SIG-M5 treated with dmso at 0.1 percent for 504 hours (cell line): ENCODE measurements at regions not wholly inside any gene's neighbourhood (a gene's known extent, or its start where the extent isn't known, plus 50 kb on each side); places are given as distances from the start of the nearest gene placed in this dataset.

Source experiments
- DNase-seq: peaks from one replicate; lab custom pipeline; 2025; ENCODE audit not compliant: unreplicated experiment; lab: John Stamatoyannopoulos, UW

DNA sequence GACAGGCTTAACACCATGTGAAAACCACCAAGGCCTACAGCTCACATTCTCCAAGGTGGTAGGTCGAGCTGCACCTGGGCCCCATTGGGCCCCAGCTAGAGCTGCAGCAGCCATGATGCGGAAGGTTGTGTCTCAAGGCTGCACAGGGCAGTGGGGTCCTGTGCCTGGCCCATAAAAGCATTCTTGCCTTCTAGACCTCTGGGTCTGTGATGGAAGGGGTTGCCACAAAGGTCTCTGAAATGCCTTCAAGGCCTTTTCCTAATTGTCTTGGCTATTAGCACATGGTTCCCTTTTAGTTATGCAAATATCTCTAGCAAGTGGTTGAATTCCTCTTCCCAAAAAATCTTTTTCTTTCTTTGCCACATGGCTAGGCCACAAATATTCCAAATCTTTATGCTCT lies 52.5 kb upstream of the C11orf58 start:
- no peak for DNase-seq

DNA sequence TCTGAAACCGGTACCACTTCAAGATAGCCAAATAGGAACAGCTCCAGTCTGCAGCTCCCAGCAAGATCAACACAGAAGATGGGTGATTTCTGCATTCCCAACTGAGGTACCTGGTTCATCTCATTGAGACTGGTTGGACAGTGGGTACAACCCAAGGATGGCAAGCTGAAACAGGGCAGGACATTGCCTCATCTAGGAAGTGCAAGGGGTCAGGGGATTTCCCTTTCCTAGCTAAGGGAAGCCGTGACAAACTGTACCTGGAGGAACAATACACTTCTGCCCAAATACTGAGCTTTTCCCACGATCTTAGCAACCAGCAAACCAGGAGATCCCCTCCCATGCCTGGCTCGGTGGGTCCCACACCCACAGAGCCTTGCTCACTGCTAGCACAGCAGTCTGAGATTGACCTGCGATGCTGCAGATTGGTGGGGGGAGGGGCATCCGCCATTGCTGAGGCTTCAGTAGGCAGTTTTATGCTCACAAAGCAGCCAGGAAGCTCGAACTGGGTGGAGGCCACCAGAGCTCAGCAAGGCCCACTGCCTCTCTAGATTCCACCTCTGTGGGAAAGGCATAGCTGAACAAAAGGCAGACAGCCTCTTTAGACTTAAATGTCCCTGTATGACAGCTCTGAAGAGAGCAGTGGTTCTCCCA lies 59.9 kb upstream of the C11orf58 start:
- no peak for DNase-seq

DNA sequence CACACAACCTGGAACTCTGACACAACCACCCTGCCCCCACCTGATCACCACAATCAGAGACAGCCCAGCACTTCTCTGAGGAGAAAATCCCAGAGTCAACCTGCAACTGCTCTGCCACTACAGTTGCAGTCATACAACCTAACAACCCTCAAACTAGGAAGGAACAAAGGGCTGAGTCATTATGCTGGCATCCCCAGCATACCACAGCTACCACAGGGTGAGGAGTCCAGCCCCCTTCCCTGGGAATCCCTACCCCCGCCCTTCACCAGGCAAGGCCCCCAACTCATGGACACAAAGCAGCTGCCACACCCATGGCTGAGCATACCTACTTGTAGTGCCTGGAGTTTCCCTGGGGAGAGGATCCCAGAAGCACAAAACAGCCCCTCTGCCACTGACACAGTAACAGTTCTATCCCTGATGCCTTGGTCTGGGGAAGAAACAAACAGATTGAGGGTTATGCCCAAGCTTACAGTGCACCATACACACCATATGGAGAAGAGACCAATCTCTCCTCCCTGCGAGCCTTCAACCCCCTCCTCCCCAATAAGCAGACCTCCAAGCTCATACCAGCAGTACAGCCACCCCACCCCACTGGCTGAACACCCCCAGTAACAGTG lies 68.5 kb upstream of the C11orf58 start:
- no peak for DNase-seq

DNA sequence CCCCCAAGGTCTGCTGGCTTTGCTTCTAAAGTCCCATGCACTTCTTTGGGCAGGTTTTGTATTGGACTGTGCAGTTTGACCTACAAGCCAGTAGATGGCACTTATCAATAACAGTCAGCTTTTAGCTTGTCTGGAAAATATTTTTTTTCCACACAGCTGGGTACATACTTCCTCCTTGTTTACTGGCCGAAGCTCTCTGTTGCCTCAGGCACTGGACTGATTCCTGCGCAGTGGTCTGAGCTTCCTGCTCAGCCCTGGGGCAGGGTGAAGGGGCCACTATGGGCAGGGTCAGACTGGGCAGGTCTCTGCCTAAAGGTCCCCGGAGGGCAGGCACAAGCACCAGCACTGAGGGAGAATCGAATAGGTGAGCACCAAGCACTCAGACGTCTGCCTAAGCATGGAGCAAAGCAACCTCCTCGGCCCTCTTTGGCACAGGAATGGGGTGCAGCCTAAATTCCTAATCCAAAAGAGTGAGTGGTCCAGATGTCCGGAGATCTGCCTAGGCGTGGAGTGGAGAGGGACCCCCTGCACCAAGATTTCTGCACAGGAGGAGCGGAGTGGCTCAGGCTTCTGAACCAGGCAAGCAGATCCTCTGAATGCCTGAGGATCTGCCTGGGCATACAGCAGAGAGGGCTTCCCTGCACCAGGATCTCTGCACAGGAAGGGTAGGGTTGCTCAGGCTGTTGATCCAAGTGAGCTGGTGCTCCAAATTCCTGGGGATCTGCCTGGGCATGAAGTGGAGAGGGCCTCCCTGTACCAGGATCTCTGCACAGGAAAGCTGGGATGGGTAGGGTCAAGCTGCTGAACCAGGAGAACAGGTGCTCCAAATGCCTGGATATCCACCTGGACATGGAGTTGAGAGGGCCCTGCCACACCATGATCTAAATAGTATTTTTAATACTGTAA lies 105.9 kb upstream of the C11orf58 start:
- DNase-seq, result peak; percentile 20

DNA sequence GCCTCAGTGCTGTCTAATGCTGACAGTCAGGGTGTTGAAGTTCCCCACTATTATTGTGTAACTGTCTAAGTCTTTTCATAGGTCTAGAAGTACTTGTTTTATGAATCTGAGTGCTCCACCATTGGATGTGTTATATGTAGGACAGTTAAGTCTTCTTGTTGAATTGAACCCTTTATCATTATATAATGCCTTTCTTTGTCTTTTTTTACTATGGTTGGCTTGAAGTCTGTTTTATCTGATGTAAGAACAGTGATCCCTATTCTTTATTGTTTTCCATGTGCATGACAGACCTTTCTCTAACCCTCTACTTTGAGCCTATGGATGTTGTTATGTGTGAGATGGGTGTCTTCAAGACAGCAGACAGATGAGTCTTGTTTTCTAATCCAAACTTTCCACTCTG lies 107.8 kb upstream of the C11orf58 start:
- no peak for DNase-seq

DNA sequence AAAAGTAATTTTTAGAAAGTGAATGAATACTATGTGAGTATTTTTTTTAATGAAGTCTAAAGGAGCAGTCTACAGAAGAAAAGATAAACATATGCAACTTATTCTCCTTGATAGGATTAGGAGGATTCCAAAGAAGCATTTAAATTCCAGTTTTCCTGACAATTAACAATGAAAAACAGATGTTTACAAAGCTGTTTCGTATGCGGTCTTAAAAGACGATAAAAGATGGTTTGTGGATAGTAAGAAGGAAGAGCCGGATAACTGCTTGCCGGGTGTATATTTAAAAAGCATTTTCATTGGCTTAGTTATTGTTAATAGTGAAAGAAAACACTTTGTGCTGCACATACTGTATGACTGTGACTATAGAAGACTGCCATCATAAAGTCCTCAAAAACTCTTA lies 120.0 kb upstream of the C11orf58 start:
- DNase-seq, result no peak

DNA sequence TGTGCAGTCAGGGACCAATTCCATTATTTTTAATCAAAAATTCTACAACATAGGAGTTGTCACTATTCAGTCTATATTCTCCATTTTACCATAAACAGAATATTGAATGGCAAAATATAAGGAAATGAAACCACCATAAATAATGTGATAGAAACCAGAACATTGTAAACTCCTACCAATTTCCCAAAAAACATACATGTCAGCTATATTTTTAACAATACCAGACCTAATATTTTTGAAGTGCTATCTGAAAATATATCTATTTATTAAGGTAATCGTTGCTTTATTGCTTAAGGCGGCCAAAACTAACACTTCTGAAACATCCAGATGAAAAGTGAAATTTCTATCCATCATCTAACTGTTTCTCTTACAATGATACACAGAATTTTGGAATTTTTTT lies 123.0 kb upstream of the C11orf58 start:
- no peak for DNase-seq

DNA sequence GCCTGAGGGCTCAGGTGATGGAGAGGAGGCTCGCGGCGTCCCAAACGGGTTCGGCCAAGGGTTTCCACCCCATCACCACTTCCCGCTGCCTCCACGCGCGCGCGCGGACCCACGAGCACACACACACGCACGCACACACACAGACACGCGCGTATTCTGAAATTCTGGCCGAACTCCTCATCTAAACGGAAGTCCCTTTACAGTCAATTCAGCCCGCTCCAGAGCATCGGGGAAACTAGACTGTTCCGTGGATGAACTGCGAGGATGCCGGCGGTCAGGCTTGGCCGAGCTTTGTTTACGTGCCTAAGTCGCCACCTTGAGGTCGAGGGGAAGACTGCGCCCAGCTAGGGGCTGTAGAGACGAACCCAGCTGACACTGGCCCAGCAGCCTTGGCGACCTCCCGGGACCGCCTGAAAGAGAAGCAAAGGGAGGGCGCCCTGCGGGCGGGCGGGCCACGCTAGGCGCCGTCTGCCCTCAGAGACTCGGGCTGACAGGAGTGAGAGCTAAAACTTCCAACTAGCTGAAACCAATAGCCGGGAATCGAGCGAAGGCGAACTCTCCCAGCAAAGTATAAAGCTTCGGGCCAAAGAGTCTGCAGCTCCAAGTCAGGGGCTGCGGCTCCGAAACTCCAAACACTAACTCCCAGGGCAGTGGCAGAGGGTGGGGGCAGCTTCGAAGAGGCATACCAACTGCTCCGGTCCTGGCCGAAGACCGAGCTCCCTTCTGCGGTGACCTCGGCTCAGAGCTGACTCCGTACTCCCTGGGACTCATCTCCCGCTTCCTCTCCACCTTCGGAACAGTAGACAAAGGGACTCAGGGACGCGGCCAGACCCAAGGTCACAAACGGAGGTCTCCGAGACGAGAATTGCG lies 124.7 kb upstream of the C11orf58 start:
- DNase-seq, result peak; percentile 71

DNA sequence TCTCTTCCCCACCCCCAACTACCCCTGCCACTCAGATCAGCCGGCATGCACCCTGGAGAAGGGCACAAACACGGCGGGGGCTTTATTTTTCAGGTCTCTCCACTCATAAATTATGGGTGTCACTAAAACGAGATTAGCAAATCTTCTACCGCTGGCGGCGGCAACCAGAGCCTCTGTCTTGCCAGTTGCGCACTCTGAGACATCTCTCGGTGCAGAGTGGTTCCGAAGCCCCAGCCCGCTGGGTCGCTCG lies 125.3 kb upstream of the C11orf58 start:
- DNase-seq, result no peak

DNA sequence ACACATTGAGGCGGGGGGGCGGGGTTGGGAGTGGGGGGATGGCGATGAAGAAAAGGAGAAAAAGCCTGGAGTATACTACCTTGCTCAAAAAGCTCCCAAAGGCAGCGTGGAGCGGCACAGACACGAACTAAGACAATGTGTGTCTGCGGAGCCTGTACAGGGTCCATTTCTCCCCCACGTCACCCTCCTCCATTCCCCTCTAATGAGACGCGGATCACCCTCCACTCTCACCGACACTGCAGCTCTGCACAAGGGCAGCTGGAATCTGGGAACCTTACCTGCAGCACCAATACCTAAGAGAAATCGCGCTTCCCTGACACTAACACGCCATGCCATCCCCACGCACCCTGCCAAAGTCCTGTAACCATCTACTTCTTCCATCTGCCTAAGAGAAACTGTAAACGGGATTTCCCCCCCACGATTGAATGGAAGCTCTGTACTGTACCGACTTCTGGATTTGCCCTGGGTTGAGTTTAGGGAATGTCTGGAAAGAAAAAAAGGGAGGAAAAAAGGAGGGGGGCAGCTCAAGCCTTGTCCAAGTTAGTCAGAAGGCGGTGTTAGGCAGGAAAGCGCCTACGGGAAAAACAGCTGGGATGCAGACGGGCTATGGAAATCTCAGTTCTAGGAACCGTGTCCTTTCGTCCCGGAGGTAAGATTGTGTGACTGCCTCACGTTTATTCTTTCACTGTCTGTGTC lies 125.7 kb upstream of the C11orf58 start:
- no peak for DNase-seq

DNA sequence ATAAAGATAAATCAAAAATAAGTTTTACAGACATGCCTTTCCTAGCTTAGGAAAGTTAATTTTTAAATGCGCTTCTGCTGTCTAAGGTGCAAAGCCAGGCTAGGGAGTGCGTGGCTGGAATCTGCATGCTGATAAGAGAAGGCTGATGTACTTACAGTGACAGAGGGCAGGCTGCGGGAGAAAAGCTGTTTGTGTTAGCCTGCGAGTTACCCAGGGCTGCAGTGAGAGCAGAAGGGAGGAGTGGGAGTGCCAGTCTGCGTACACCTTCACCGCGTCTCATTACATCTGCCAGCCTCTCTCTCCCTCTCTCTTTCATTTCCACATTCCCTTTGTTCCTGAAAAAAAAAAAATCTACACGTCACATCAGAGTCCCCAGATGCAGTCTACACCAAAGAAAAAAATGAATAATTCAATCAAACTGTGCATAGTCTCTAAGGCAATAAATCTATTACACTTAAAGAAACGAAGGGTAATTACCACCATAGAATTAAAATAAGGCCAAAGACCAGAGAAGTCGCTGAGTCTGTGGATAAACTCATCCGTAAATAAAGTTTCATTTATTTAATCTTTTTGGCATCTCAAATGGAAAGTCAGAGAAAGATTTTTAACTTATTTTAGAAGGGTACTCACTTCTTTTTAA lies 126.4 kb upstream of the C11orf58 start:
- DNase-seq, result no peak

DNA sequence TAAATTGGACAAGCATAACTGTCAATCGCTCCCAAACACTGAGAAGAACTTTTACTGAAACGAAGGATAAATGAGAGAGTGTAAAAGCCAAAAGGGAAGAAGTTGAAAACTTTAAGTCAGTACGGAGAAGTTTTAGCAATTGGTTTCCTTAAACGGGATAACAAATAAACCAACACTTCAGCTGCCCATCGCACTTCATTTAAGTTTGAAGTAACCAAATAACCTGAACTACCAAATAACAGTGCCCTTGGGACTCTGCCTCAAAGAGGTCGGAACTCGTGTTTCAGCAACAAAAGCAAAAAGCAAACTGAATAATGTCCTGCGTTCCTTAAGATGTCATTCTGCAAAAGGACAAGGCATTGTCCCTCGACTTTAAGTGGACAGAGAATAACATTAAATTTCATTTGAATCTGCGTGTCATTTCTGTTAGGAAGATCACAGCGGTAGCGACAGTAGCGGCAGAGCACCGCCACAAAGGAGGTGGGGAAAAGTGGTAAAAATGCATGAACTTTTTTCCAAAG lies 127.0 kb upstream of the C11orf58 start:
- no peak for DNase-seq

DNA sequence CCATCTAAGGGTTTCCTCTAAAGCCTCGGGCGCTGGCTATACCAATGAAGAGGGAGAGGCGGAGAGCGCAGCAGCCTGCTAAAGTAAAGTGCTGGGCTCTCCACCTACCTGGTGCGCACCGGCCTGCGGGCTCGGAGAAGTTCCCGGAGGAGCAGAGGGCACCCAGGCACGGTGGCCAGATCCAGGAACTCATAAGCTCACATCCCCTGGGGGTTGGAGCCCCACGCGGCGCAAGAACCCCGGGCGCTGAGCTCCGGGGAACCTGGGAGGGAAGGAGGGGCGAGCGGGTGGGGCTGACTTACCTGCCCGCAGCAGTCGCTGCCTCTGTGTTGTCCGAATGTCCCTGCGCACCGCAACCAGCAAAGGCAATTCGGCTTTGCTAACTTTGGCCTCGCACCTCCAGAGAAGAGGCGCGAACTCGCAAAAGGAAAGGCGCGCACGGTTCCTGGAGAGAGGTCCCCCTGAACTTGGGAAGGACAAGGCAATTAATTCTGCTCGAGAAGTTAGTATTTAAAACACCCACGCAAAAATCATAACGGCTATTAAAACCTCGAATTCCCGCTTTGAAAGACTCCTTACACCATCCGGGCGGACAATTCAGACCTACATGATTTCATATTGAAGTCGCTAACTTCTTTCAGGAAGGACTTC lies 127.6 kb upstream of the C11orf58 start:
- DNase-seq, result no peak

DNA sequence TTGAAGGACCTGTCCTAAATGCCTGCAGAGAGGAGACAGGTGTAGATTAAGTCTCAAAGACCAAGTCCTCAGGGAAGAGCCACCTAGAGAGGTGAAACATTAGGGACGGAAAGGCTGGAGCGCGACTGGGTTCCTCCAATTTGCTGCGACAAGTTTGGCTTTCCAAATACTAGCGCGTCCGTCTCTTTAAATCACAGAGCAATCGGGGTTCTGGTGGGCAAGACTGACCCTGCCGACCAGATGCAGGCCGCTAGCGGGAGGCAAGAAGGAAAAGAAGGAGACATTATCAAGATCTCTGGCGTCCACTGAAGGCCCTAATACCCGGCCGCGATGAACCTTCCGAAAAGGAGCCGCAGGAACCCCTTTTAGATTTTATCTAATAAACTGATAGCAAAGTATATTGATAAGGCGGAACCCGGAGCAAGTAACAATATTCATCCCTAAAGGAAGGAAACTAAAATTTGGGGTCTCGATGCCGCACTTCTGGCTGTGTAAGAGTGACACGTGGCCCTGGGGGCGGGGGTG lies 128.2 kb upstream of the C11orf58 start:
- DNase-seq, result no peak

DNA sequence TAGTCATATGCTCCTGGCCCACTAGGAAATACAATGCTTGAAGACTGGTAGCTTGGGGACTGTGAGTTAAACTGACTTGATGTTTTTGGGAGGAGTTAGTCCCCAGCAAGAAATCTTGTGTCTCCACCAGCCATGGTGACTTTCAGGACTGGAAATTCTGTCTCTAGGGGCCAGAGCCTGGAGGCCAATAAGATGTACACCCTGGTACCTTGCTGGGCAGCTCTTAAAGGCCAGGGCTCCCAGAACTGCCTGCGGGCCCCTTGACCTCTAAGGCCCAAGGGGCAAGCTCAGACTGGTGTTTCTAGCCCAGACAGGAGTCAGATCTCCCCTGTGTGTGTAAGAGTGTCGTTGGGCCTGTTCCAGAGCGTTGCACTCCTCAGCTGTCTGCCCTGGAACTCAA lies 128.7 kb upstream of the C11orf58 start:
- no peak for DNase-seq

DNA sequence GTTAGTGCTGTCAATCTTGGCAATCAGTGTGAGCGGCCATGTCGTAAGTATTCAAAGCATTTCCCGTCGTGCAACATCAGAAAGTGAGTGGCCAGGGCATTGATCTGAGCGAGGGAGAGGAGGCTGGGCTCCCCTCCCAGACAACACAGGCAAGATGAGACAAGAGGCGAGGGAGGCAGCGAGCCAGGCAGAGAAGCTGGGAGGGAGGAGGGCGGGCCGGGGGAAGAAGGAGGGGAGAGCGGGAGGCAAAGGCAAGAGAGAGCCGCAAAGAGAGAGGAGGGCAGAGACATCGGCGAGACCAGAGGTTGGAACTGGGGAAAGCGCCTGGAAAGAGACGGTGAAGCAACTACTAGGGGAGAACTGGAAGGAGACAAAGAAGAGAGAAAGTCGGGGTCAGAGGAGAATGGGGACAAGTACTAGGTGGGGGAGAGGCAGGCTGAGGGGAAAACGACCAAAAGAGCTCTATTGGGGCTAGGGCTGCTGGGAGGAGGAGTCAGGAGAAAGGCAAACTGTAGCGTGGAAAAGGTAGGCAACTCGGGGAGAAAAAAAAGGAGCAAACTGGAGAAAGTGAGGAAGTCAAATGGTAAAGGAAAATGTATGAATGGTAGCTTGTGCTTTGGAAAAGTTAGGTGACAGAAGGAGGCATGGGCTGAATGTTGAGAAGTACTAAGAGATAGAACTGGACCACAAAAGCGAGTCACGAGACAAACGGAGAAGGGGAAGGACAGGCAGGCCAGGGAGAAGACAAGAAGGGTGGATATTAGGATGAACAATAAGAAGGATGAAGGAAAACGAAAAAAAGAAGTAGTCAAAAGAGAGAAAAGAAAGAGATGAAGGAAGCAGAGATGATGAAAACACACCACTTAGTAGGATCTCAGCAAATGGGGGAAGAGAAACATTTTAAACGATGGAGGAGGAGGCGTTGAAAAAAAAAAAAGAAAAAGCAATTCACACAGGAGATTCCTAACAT lies 130.5 kb upstream of the C11orf58 start:
- no peak for DNase-seq

DNA sequence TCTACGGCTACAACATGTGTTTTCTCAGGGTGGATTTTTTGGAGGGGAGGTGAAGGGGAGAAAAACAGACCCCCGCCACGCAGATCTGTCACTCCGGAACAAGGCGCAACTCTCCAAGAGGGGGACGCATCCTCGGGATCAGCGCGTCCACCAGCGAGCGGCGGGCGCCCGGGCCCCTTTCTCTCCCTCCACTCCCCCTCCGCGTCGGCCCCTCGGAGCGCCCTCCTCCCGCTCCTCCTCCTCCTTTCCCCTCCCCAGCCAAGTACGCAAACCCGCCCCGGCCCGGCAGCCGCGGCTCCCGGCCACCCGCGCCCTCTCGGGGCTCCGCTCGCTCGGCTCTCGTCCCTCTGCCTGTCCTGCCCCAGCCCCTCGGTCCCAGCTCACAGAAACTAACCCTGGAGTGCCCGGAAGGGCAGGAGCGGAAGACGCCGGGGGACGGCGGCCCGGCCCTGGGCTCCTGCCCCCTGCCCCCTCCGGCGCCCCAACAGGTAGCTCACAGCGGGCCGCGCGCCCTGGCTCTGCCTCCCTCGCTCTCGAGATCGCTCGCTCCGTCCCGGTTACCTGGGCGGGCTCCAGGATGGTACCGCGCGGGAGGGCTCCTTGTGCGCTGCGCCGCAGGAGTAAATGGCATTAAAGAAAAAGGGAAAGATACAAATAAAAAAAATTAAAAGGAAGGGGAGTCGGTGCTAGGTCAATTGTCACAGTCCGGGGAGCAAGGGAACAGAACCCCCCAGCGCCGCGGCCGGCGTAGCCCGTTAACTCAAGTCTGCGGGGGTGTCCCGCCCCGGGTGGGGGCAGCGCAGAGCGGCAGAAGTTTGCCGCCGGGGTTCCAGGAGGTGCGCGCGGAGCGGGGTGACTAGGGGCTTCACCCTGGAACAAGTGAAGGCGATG lies 131.4 kb upstream of the C11orf58 start:
- no peak for DNase-seq
